ENCODE measurements at regions not wholly inside any gene's neighbourhood (a gene's known extent, or its start where the extent isn't known, plus 50 kb on each side); places are given as distances from the start of the nearest gene placed in this dataset.
A peak's percentile ranks its signal among the peaks of the same experiment; 100 is the strongest.
"Not testable (repeated sequence)": the region's sequence is repeated elsewhere in the genome, so short reads cannot be mapped to it uniquely, and the experiment has no call there.

DNA sequence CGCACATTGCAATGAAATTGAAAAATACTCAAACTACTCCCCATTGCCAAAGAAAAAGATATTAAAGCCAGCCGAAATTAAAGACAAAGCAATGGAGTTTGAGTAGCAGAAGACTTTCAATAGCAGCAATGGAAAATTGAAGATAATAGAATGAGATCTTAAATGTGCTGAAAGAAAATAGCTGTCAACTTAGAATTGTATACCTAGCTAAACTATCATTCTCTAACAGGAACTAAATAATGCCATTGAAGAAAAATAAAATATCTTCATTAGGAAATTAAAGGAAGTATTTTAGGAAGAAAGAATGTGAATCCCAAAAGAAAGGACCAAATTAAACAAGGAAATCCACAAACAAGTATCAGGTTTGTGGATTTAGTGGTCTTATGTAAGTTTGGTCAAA lies 165.6 kb downstream of the USP31 start:
- Histone ChIP-seq H3K4me2 (ENCODE audit: low read length) (no peak overlapping the region), H3K79me2 (ENCODE audit: insufficient read depth, low read length) (no peaks in the 10 kb centered on the region), H4K20me1 (ENCODE audit: insufficient read depth, low read length) (no peaks in the 10 kb centered on the region), H3F3A (ENCODE audit: insufficient read depth, low read length) (no peaks in the 10 kb centered on the region), H3K4me3 (ENCODE audit: low read depth, low read length, poor library complexity, severe bottlenecking) (no peak overlapping the region), H2AFZ (ENCODE audit: low read length) (no peak overlapping the region), H3K27me3 (ENCODE audit: insufficient read depth, low read length) (no peaks in the 10 kb centered on the region), H3K9me2 (ENCODE audit: low read depth, low read length) (no peaks in the 10 kb centered on the region), H3K9ac (ENCODE audit: low read length) (no peak overlapping the region), H3K36me3 (ENCODE audit: insufficient read depth, low read length) (no peaks in the 10 kb centered on the region), H3K4me1 (ENCODE audit: insufficient read depth, low read length, severe bottlenecking) (no peaks in the 10 kb centered on the region), H3K9me3 (ENCODE audit: low read length) (peaks cover 11% of the 10 kb centered on the region; the same call in 1 of the 2 replicates), H3K27ac (ENCODE audit: low read depth, low read length, poor library complexity, severe bottlenecking) (no peak overlapping the region)
- TF ChIP-seq, protein P1, sequence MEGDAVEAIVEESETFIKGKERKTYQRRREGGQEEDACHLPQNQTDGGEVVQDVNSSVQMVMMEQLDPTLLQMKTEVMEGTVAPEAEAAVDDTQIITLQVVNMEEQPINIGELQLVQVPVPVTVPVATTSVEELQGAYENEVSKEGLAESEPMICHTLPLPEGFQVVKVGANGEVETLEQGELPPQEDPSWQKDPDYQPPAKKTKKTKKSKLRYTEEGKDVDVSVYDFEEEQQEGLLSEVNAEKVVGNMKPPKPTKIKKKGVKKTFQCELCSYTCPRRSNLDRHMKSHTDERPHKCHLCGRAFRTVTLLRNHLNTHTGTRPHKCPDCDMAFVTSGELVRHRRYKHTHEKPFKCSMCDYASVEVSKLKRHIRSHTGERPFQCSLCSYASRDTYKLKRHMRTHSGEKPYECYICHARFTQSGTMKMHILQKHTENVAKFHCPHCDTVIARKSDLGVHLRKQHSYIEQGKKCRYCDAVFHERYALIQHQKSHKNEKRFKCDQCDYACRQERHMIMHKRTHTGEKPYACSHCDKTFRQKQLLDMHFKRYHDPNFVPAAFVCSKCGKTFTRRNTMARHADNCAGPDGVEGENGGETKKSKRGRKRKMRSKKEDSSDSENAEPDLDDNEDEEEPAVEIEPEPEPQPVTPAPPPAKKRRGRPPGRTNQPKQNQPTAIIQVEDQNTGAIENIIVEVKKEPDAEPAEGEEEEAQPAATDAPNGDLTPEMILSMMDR (IDR thresholded peaks at IDR 0.05; ENCODE audit: low read length), result no peak
- no peak for TF ChIP-seq EZH2 (IDR thresholded peaks at IDR 0.05; ENCODE audit: borderline replicate concordance, low read length)

DNA sequence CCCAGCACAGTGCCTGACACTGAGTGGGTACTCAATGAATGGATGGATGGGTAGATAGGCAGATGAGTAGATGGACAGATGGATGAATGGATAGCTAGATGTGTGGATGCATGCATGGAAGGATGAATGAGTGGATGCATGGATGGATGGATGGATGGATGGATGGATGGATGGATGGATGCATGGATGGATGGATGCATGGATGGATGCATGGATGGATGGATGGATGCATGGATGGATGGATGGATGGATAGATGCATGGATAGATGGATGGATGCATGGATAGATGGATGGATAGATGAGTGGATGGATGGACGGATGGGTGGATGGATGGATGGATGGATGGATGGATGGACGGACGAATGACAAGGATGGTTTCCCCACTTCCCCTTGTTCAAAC lies 166.6 kb downstream of the HS3ST2 start:
- H3K4me2 ChIP-seq (ENCODE audit: low read length); H2AFZ ChIP-seq (ENCODE audit: low read length); H3K36me3 ChIP-seq (ENCODE audit: insufficient read depth, low read length); H3K9me2 ChIP-seq (ENCODE audit: low read depth, low read length); H3K4me1 ChIP-seq (ENCODE audit: insufficient read depth, low read length, severe bottlenecking); H3K4me3 ChIP-seq (ENCODE audit: low read depth, low read length, poor library complexity, severe bottlenecking); H3F3A ChIP-seq (ENCODE audit: insufficient read depth, low read length); H3K79me2 ChIP-seq (ENCODE audit: insufficient read depth, low read length); H3K27me3 ChIP-seq (ENCODE audit: insufficient read depth, low read length); H4K20me1 ChIP-seq (ENCODE audit: insufficient read depth, low read length); H3K9ac ChIP-seq (ENCODE audit: low read length); H3K27ac ChIP-seq (ENCODE audit: low read depth, low read length, poor library complexity, severe bottlenecking): not testable (repeated sequence)
- peaks cover 11% of the 10 kb centered on the region; the same call in 1 of the 2 replicates for H3K9me3 ChIP-seq (ENCODE audit: low read length)

GRCh38 chr16:22979038-22979437 lies 165.1 kb downstream of the HS3ST2 start:
- Histone ChIP-seq H3K9me3 (ENCODE audit: low read length) (peaks cover 2% of the 10 kb centered on the region; the same call in 1 of the 2 replicates), H2AFZ (ENCODE audit: low read length) (no peak overlapping the region), H3K27ac (ENCODE audit: low read depth, low read length, poor library complexity, severe bottlenecking) (no peak overlapping the region), H3K27me3 (ENCODE audit: insufficient read depth, low read length) (no peaks in the 10 kb centered on the region), H3F3A (ENCODE audit: insufficient read depth, low read length) (no peaks in the 10 kb centered on the region), H3K4me3 (ENCODE audit: low read depth, low read length, poor library complexity, severe bottlenecking) (no peak overlapping the region), H3K79me2 (ENCODE audit: insufficient read depth, low read length) (no peaks in the 10 kb centered on the region), H3K4me2 (ENCODE audit: low read length) (no peak overlapping the region), H3K9ac (ENCODE audit: low read length) (no peak overlapping the region), H3K9me2 (ENCODE audit: low read depth, low read length) (no peaks in the 10 kb centered on the region), H4K20me1 (ENCODE audit: insufficient read depth, low read length) (no peaks in the 10 kb centered on the region), H3K36me3 (ENCODE audit: insufficient read depth, low read length) (no peaks in the 10 kb centered on the region), H3K4me1 (ENCODE audit: insufficient read depth, low read length, severe bottlenecking) (no peaks in the 10 kb centered on the region)
- TF ChIP-seq EZH2 (IDR thresholded peaks at IDR 0.05; ENCODE audit: borderline replicate concordance, low read length), result no peak
- TF ChIP-seq, protein P1 (IDR thresholded peaks at IDR 0.05; ENCODE audit: low read length), result no peak

DNA sequence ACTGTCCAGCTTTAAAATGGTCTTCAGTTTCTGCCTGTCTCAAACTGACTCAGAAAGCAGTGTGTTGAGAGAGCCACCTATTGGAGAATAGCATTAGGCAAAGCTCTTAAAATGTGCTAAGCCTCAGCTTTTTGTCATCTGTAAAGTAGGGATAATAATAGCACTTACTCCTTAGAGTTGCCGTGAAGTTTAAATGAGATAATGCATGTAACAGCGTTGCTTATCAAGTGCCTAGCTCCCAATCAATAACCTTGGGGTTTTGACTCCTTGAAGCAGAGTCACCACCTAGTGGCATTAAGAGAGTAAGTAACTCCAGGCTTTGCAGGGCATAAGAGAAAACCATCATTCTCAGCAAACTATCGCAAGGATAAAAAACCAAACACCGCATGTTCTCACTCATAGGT lies 163.3 kb downstream of the HS3ST2 start:
- Histone ChIP-seq H2AFZ (ENCODE audit: low read length) (no peak overlapping the region), H3F3A (ENCODE audit: insufficient read depth, low read length) (no peaks in the 10 kb centered on the region), H3K27ac (ENCODE audit: low read depth, low read length, poor library complexity, severe bottlenecking) (no peak overlapping the region), H4K20me1 (ENCODE audit: insufficient read depth, low read length) (no peaks in the 10 kb centered on the region), H3K27me3 (ENCODE audit: insufficient read depth, low read length) (no peaks in the 10 kb centered on the region), H3K9ac (ENCODE audit: low read length) (no peak overlapping the region), H3K4me2 (ENCODE audit: low read length) (no peak overlapping the region), H3K36me3 (ENCODE audit: insufficient read depth, low read length) (no peaks in the 10 kb centered on the region), H3K79me2 (ENCODE audit: insufficient read depth, low read length) (no peaks in the 10 kb centered on the region), H3K4me1 (ENCODE audit: insufficient read depth, low read length, severe bottlenecking) (no peaks in the 10 kb centered on the region), H3K9me3 (ENCODE audit: low read length) (no peaks in the 10 kb centered on the region), H3K9me2 (ENCODE audit: low read depth, low read length) (no peaks in the 10 kb centered on the region), H3K4me3 (ENCODE audit: low read depth, low read length, poor library complexity, severe bottlenecking) (no peak overlapping the region)
- TF ChIP-seq, protein P1 (IDR thresholded peaks at IDR 0.05; ENCODE audit: low read length), result peak; percentile 50
- no peak for TF ChIP-seq EZH2 (IDR thresholded peaks at IDR 0.05; ENCODE audit: borderline replicate concordance, low read length)
